ENCODE measurements at regions not wholly inside any gene's neighbourhood (a gene's known extent, or its start where the extent isn't known, plus 50 kb on each side); places are given as distances from the start of the nearest gene placed in this dataset.

DNA sequence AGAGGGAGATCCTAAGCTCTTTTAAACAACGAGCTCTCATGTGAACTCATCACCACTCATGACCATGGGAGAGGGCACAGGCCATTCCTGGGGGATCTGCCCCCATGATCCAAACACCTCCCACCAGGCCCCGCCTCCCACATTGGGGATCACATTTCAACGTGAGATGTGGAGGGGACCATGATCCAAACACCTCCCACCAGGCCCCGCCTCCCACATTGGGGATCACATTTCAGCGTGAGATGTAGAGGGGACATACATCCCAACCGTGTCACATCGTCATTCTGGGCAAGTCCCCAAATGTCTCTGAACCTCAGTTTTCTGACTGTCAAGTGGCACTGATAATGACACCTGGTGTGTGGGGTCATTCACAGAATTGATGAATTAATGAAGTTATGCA, 641.8 kb downstream of the CDH26 start:
- Histone ChIP-seq H3K9me1 (ENCODE audit: insufficient read depth, low read length) (no peaks in the 10 kb centered on the region), H3K23ac (ENCODE audit: low read depth, low read length) (no peak overlapping the region), H4K91ac (ENCODE audit: insufficient read depth, low read depth, low read length) (no peak overlapping the region), H3K56ac (ENCODE audit: extremely low read depth, insufficient read depth, low read length) (no peak overlapping the region), H3K18ac (ENCODE audit: low read depth, low read length) (no peak overlapping the region), H3K9ac (ENCODE audit: low read depth, low read length) (no peak overlapping the region), H3K4ac (ENCODE audit: low read depth, low read length) (no peak overlapping the region), H3K4me1 (ENCODE audit: control insufficient read depth, insufficient read depth, low read length) (no peaks in the 10 kb centered on the region), H2BK5ac (ENCODE audit: low read depth, low read length, poor library complexity, severe bottlenecking) (no peak overlapping the region), H4K20me1 (ENCODE audit: insufficient read depth, low read length) (no peaks in the 10 kb centered on the region), H2AK9ac (replicated peaks; ENCODE audit: low read depth, low read length, poor library complexity) (no peak overlapping the region), H3K27ac (ENCODE audit: insufficient read depth, low read length) (no peak overlapping the region), H2BK120ac (ENCODE audit: low read depth, low read length) (no peak overlapping the region), H4K5ac (ENCODE audit: low read depth, low read length) (no peak overlapping the region), H2BK15ac (ENCODE audit: low read depth, low read length) (no peak overlapping the region), H3K4me2 (ENCODE audit: low read depth, low read length) (no peak overlapping the region), H2BK20ac (ENCODE audit: low read depth, low read length) (no peak overlapping the region), H2AFZ (replicated peaks; ENCODE audit: low read length, poor library complexity) (no peak overlapping the region), H3K9me3 (ENCODE audit: control insufficient read depth, insufficient read depth, low read length) (peaks cover 21% of the 10 kb centered on the region), H3K27me3 (ENCODE audit: control insufficient read depth, insufficient read depth, low read length) (no peaks in the 10 kb centered on the region), H3K4me3 (ENCODE audit: insufficient read depth, low read depth, low read length) (no peak overlapping the region), H3K14ac (replicated peaks; ENCODE audit: low read depth, low read length) (no peak overlapping the region), H4K8ac (ENCODE audit: low read depth in 2 of 2, low read length in 2 of 2) (no peak overlapping the region), H3K36me3 (ENCODE audit: control insufficient read depth, insufficient read depth, low read length) (no peaks in the 10 kb centered on the region), H2AK5ac (ENCODE audit: low read depth, low read length) (no peak overlapping the region), H3K79me1 (ENCODE audit: low read depth in 1 of 2, low read length in 2 of 2) (no peaks in the 10 kb centered on the region)
- BruUV-seq (replicated peaks) = no TSS peak
- POLR2A ChIA-PET (ENCODE audit: unreplicated experiment) = no interaction called here
- CTCF ChIA-PET = no interaction called here
- TF ChIP-seq RAD21 (IDR thresholded peaks at IDR 0.05; ENCODE audit: low read length) (no peak), CHD1 (IDR thresholded peaks at IDR 0.05; ENCODE audit: low read depth, low read length) (no peak), POLR2A (IDR thresholded peaks at IDR 0.05; ENCODE audit: low read depth, low read length) (no peak), CEBPB (IDR thresholded peaks at IDR 0.05; ENCODE audit: low read depth, low read length) (no peak), MAZ (IDR thresholded peaks at IDR 0.05; ENCODE audit: borderline replicate concordance, low read depth, low read length) (no peak)
- TF ChIP-seq, protein P1, sequence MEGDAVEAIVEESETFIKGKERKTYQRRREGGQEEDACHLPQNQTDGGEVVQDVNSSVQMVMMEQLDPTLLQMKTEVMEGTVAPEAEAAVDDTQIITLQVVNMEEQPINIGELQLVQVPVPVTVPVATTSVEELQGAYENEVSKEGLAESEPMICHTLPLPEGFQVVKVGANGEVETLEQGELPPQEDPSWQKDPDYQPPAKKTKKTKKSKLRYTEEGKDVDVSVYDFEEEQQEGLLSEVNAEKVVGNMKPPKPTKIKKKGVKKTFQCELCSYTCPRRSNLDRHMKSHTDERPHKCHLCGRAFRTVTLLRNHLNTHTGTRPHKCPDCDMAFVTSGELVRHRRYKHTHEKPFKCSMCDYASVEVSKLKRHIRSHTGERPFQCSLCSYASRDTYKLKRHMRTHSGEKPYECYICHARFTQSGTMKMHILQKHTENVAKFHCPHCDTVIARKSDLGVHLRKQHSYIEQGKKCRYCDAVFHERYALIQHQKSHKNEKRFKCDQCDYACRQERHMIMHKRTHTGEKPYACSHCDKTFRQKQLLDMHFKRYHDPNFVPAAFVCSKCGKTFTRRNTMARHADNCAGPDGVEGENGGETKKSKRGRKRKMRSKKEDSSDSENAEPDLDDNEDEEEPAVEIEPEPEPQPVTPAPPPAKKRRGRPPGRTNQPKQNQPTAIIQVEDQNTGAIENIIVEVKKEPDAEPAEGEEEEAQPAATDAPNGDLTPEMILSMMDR (conservative IDR thresholded peaks at IDR 0.05; ENCODE audit: low read depth, low read length) = no peak
- in situ Hi-C loops (cut with MboI; ENCODE audit: low sequenced_read_pairs) = no loop called here
- dilution Hi-C loops (cut with HindIII; ENCODE audit: low sequenced_read_pairs, unreplicated experiment) = no loop called here
- no CpG with 5 or more reads among the region's 7 CpGs for WGBS, 2 experiments (ENCODE audit: extremely low coverage in 2 of 2, insufficient read length in 1 of 2)
- intact Hi-C loops (cut with micrococcal nuclease) = no loop called here
- ATAC-seq (ENCODE audit: low read depth) = no peak
- DNase-seq = no peak
